ENCODE measurements at regions not wholly inside any gene's neighbourhood (a gene's known extent, or its start where the extent isn't known, plus 50 kb on each side); places are given as distances from the start of the nearest gene placed in this dataset.

GRCh38 chr2:19434413-19434812 lies 76.0 kb upstream of the OSR1 start:
- Histone ChIP-seq H3K4me3 (no peak overlapping the region), H3K9me3 (no peaks in the 10 kb centered on the region), H3K4me1 (no peaks in the 10 kb centered on the region), H3K36me3 (ENCODE audit: insufficient read depth in 1 of 2, low read depth in 1 of 2) (no peaks in the 10 kb centered on the region), H3K27ac (no peak overlapping the region), H3K27me3 (ENCODE audit: insufficient read depth in 3 of 3, low read length in 2 of 3) (no peaks in the 10 kb centered on the region)
- TF ChIP-seq CTCF (IDR thresholded peaks at IDR 0.05), result no peak
- intact Hi-C loops (cut with DNase I), result no loop called here
- DNase-seq, result no peak
- no peak for ATAC-seq

GRCh38 chr2:19426941-19427340 lies 68.5 kb upstream of the OSR1 start:
- Histone ChIP-seq H3K27me3 (ENCODE audit: insufficient read depth in 3 of 3, low read length in 2 of 3) (no peaks in the 10 kb centered on the region), H3K36me3 (ENCODE audit: insufficient read depth in 1 of 2, low read depth in 1 of 2) (no peaks in the 10 kb centered on the region), H3K27ac (no peak overlapping the region), H3K4me3 (no peak overlapping the region), H3K9me3 (no peaks in the 10 kb centered on the region), H3K4me1 (no peaks in the 10 kb centered on the region)
- intact Hi-C loops (cut with DNase I), result no loop called here
- no peak for ATAC-seq
- no peak for DNase-seq
- 96 to 98% (median 96%) methylated on average over 6 of the region's 6 CpGs for WGBS, 3 donors
- no peak for TF ChIP-seq CTCF (IDR thresholded peaks at IDR 0.05)

- ATAC-seq, result no peak
- Histone ChIP-seq H3K9me3 (no peaks in the 10 kb centered on the region), H3K4me3 (no peak overlapping the region), H3K4me1 (no peaks in the 10 kb centered on the region), H3K36me3 (ENCODE audit: insufficient read depth in 1 of 2, low read depth in 1 of 2) (no peaks in the 10 kb centered on the region), H3K27me3 (ENCODE audit: insufficient read depth in 3 of 3, low read length in 2 of 3) (no peaks in the 10 kb centered on the region), H3K27ac (no peak overlapping the region)
- intact Hi-C loops (cut with DNase I), result no loop called here
- 74 to 78% (median 74%) methylated on average over 5 of the region's 5 CpGs for WGBS, 3 donors
- DNase-seq, result no peak
- TF ChIP-seq CTCF (IDR thresholded peaks at IDR 0.05), result no peak
These were observed 67.7 kb upstream of the OSR1 start for GRCh38 chr2:19426144-19426543.

GRCh38 chr2:19425419-19425818 lies 67.0 kb upstream of the OSR1 start:
- Histone ChIP-seq H3K27me3 (ENCODE audit: insufficient read depth in 3 of 3, low read length in 2 of 3) (no peaks in the 10 kb centered on the region), H3K27ac (no peak overlapping the region), H3K36me3 (ENCODE audit: insufficient read depth in 1 of 2, low read depth in 1 of 2) (no peaks in the 10 kb centered on the region), H3K4me1 (no peaks in the 10 kb centered on the region), H3K4me3 (no peak overlapping the region), H3K9me3 (no peaks in the 10 kb centered on the region)
- DNase-seq, result no peak
- no peak for TF ChIP-seq CTCF (IDR thresholded peaks at IDR 0.05)
- intact Hi-C loops (cut with DNase I), result no loop called here
- no peak for ATAC-seq
- 85 to 93% (median 85%) methylated on average over 2 of the region's 2 CpGs for whole genome bisulfite sequencing, 3 donors

GRCh38 chr2:19419211-19419880 lies 60.9 kb upstream of the OSR1 start:
- no peak overlapping the region for H3K4me3 ChIP-seq
- H3K9me3 ChIP-seq, result no peaks in the 10 kb centered on the region
- ATAC-seq (no peak), DNase-seq (no peak)
- TF ChIP-seq CTCF (IDR thresholded peaks at IDR 0.05), result no peak
- H3K36me3 ChIP-seq (ENCODE audit: insufficient read depth in 1 of 2, low read depth in 1 of 2), result no peaks in the 10 kb centered on the region
- intact Hi-C loops (cut with DNase I), result no loop called here
- 45 to 62% (median 59%) methylated on average over 3 of the region's 3 CpGs for WGBS, 3 donors
- no peak overlapping the region for H3K27ac ChIP-seq
- no peaks in the 10 kb centered on the region for H3K27me3 ChIP-seq (ENCODE audit: insufficient read depth in 3 of 3, low read length in 2 of 3)
- H3K4me1 ChIP-seq, result no peaks in the 10 kb centered on the region
